ENCODE measurements at regions not wholly inside any gene's neighbourhood (a gene's known extent, or its start where the extent isn't known, plus 50 kb on each side); places are given as distances from the start of the nearest gene placed in this dataset.

- no peak overlapping the region for H3K4me2 ChIP-seq
- H3K9me3 ChIP-seq = 0 out of 3 replicates have a peak, but pooled peaks cover 2% of the 10 kb centered on the region
- TF ChIP-seq MAFK (IDR thresholded peaks at IDR 0.05; ENCODE audit: partially characterized antibody) = no peak
- TF ChIP-seq SREBF2 (IDR thresholded peaks at IDR 0.05) = no peak
- no peak for TF ChIP-seq GATA3 (IDR thresholded peaks at IDR 0.05; ENCODE audit: borderline replicate concordance)
- no peak for TF ChIP-seq BCL3 (IDR thresholded peaks at IDR 0.05)
- no peak for TF ChIP-seq MAZ (IDR thresholded peaks at IDR 0.05; ENCODE audit: borderline replicate concordance, low read depth, low read length)
- TF ChIP-seq RNF2 (IDR thresholded peaks at IDR 0.05; ENCODE audit: borderline replicate concordance, low read depth) = no peak
- no peak for TF ChIP-seq USF2 (IDR thresholded peaks at IDR 0.05)
- ChIA-PET CTCF (interaction anchor here (0.6 kb wide), 1 partner anchor 1006 kb away, joined by 3 read pairs; no protein-coding TSS in a partner anchor), POLR2A (no interaction called here)
- no peak for FAIRE-seq
- no peak for ATAC-seq
- no peak for DNase-seq (ENCODE audit: low read depth in 1 of 2, low spot score in 1 of 2)
- H3K4me1 ChIP-seq = no peaks in the 10 kb centered on the region
- no peak overlapping the region for H3K4me3 ChIP-seq
- no peak overlapping the region for H3K27ac ChIP-seq
- WGBS (ENCODE audit: missing lambda C conversion rate) = 38% methylated on average over 16 of the region's 16 CpGs
Observed at GRCh38 chr2:4964579-4964978, 727.6 kb upstream of the SOX11 start.

- Histone ChIP-seq H3K4me1 (no peaks in the 10 kb centered on the region), H3K4me2 (no peak overlapping the region), H3K27ac (no peak overlapping the region), H3K9me3 (0 out of 3 replicates have a peak, but pooled peaks cover 2% of the 10 kb centered on the region), H3K4me3 (no peak overlapping the region)
- FAIRE-seq (no peak), ATAC-seq (no peak), DNase-seq (ENCODE audit: low read depth in 1 of 2, low spot score in 1 of 2) (no peak)
- CTCF ChIA-PET = interaction anchor here (1.1 kb wide), 1 partner anchor 15 kb away, joined by 4 read pairs; no protein-coding TSS in a partner anchor
- no peak for TF ChIP-seq FOSL2 (IDR thresholded peaks at IDR 0.05)
- TF ChIP-seq FOSL2 (CRISPR knock-in tag; IDR thresholded peaks at IDR 0.05) = no peak
- POLR2A ChIA-PET = no interaction called here
- WGBS (ENCODE audit: missing lambda C conversion rate) = 15% methylated on average over 6 of the region's 6 CpGs
Observed at GRCh38 chr2:4965556-4966320, 726.4 kb upstream of the SOX11 start.

GRCh38 chr2:4967206-4967605, 725.0 kb upstream of the SOX11 start:
- FAIRE-seq = no peak
- Histone ChIP-seq H3K27ac (no peak overlapping the region), H3K4me1 (no peaks in the 10 kb centered on the region), H3K4me3 (no peak overlapping the region), H3K4me2 (no peak overlapping the region), H3K9me3 (0 out of 3 replicates have a peak, but pooled peaks cover 2% of the 10 kb centered on the region)
- 30% methylated on average over 2 of the region's 2 CpGs for WGBS (ENCODE audit: missing lambda C conversion rate)
- TF ChIP-seq HEYL (CRISPR knock-in tag; IDR thresholded peaks at IDR 0.05) = no peak
- no peak for TF ChIP-seq HOXB5 (CRISPR knock-in tag; IDR thresholded peaks at IDR 0.05)
- no peak for TF ChIP-seq HOXB13 (CRISPR knock-in tag; IDR thresholded peaks at IDR 0.05; ENCODE audit: low read depth)
- TF ChIP-seq HES2 (IDR thresholded peaks at IDR 0.05) = no peak
- no peak for TF ChIP-seq ESRRA (IDR thresholded peaks at IDR 0.05; ENCODE audit: borderline replicate concordance, low read length)
- no peak for TF ChIP-seq HDAC2 (IDR thresholded peaks at IDR 0.05)
- no peak for TF ChIP-seq NR3C1 (IDR thresholded peaks at IDR 0.05)
- no peak for TF ChIP-seq KDM1A (IDR thresholded peaks at IDR 0.05; ENCODE audit: low read depth)
- TF ChIP-seq JUNB (IDR thresholded peaks at IDR 0.05) = no peak
- TF ChIP-seq POLR2AphosphoS2 (conservative IDR thresholded peaks at IDR 0.05; ENCODE audit: low read length) = no peak
- TF ChIP-seq MAZ (IDR thresholded peaks at IDR 0.05; ENCODE audit: borderline replicate concordance, low read depth, low read length) = no peak
- TF ChIP-seq PBX3 (IDR thresholded peaks at IDR 0.05) = no peak
- no peak for TF ChIP-seq E2F6 (IDR thresholded peaks at IDR 0.05; ENCODE audit: borderline replicate concordance, low read depth)
- TF ChIP-seq MAX (IDR thresholded peaks at IDR 0.05) = no peak
- TF ChIP-seq EP300 (IDR thresholded peaks at IDR 0.05) = no peak
- no peak for TF ChIP-seq KDM5A (IDR thresholded peaks at IDR 0.05)
- TF ChIP-seq ZSCAN20 (CRISPR knock-in tag; IDR thresholded peaks at IDR 0.05) = no peak
- TF ChIP-seq BCL3 (IDR thresholded peaks at IDR 0.05) = no peak
- ATAC-seq = no peak
- POLR2A ChIA-PET = no interaction called here
- DNase-seq (ENCODE audit: low read depth in 1 of 2, low spot score in 1 of 2) = no peak
- CTCF ChIA-PET = no interaction called here
